IMR-90 (cell line): ENCODE measurements at regions not wholly inside any gene's neighbourhood (a gene's known extent, or its start where the extent isn't known, plus 50 kb on each side); places are given as distances from the start of the nearest gene placed in this dataset.

Experiments used
- ATAC-seq: fragments of 200-7000 bp; cut with Tn5 transposase; 2 replicates; pipeline ENCODE4 v1.9.1; 2020; ENCODE audit warnings: low read depth, mild to moderate bottlenecking, moderate library complexity
- BruUV-seq: library from RNA; stranded (reverse); fragments of 400-500 nt; replicated peaks from 2 replicates; lab custom pipeline; 2021; lab: Mats Ljungman, UMichigan
- CTCF ChIA-PET: fragments of 300-600 bp; formaldehyde crosslinking; extraction: SDS; loops from one replicate; lab custom pipeline; 2021; ENCODE audit warnings: antibody characterized with exemption; lab: Yijun Ruan, JAX
- POLR2A ChIA-PET: fragments of 300-600 bp; sonication (Branson Sonifier 250); formaldehyde crosslinking; loops from one replicate; lab custom pipeline; 2022; ENCODE audit warnings: antibody characterized with exemption; ENCODE audit not compliant: unreplicated experiment; lab: Charles Lee
- DNase-seq: peaks from one replicate; pipeline ENCODE4 v3.0.0; 2013
- H2AFZ ChIP-seq: replicated peaks from 2 replicates; pipeline ENCODE3; 2013; ENCODE audit warnings: low read length, mild to moderate bottlenecking; ENCODE audit not compliant: poor library complexity
- H2AK5ac ChIP-seq: 2 replicates; pipeline ENCODE4 v1.6.1; 2013; ENCODE audit warnings: low read depth, low read length, inconsistent platforms
- H2AK9ac ChIP-seq: replicated peaks from 2 replicates; pipeline ENCODE3; 2013; ENCODE audit warnings: mild to moderate bottlenecking, low read depth, low read length, moderate library complexity; ENCODE audit not compliant: poor library complexity
- H2BK120ac ChIP-seq: 2 replicates; pipeline ENCODE4 v1.6.1; 2013; ENCODE audit warnings: low read depth, low read length, inconsistent platforms
- H2BK15ac ChIP-seq: 3 replicates; pipeline ENCODE4 v1.6.1; 2013; ENCODE audit warnings: low read depth, low read length, inconsistent platforms
- H2BK20ac ChIP-seq: 2 replicates; pipeline ENCODE4 v1.6.1; 2013; ENCODE audit warnings: low read depth, mild to moderate bottlenecking, inconsistent platforms, low read length, moderate library complexity
- H2BK5ac ChIP-seq: 2 replicates; pipeline ENCODE4 v1.6.1; 2013; ENCODE audit warnings: mild to moderate bottlenecking, low read depth, low read length, inconsistent platforms; ENCODE audit not compliant: poor library complexity, severe bottlenecking
- H3K14ac ChIP-seq: replicated peaks from 2 replicates; pipeline ENCODE4 v1.6.1; 2013; ENCODE audit warnings: low read depth, low read length, inconsistent platforms
- H3K18ac ChIP-seq: 2 replicates; pipeline ENCODE4 v1.6.1; 2013; ENCODE audit warnings: low read depth, low read length, control low read depth
- H3K23ac ChIP-seq: 2 replicates; pipeline ENCODE4 v1.6.1; 2013; ENCODE audit warnings: low read depth, low read length, inconsistent platforms
- H3K27ac ChIP-seq: 2 replicates; pipeline ENCODE4 v1.5.1; 2013; ENCODE audit warnings: mild to moderate bottlenecking, control low read depth, low read length; ENCODE audit not compliant: insufficient read depth
- H3K27me3 ChIP-seq: 2 replicates; pipeline ENCODE4 v1.6.1; 2013; ENCODE audit warnings: low read length; ENCODE audit not compliant: control insufficient read depth, insufficient read depth
- H3K36me3 ChIP-seq: 2 replicates; pipeline ENCODE4 v1.6.1; 2013; ENCODE audit warnings: low read length, mixed read lengths; ENCODE audit not compliant: control insufficient read depth, insufficient read depth
- H3K4ac ChIP-seq: 2 replicates; pipeline ENCODE4 v1.6.1; 2013; ENCODE audit warnings: low read depth, low read length, inconsistent platforms
- H3K4me1 ChIP-seq: 2 replicates; pipeline ENCODE4 v1.6.1; 2013; ENCODE audit warnings: low read length, mixed read lengths; ENCODE audit not compliant: control insufficient read depth, insufficient read depth
- H3K4me2 ChIP-seq: 2 replicates; pipeline ENCODE4 v1.6.1; 2013; ENCODE audit warnings: low read depth, mild to moderate bottlenecking, control low read depth, low read length, moderate library complexity
- H3K4me3 ChIP-seq: 2 replicates; pipeline ENCODE4 v1.5.1; 2013; ENCODE audit warnings: low read depth, mild to moderate bottlenecking, control low read depth, low read length, moderate library complexity; ENCODE audit not compliant: insufficient read depth
- H3K56ac ChIP-seq: 2 replicates; pipeline ENCODE4 v1.6.1; 2013; ENCODE audit warnings: low read length, inconsistent platforms; ENCODE audit not compliant: insufficient read depth; ENCODE audit errors: extremely low read depth
- H3K79me1 ChIP-seq, 2 experiments: 2 replicates each; pipeline ENCODE4 v1.6.1; 2013; ENCODE audit warnings: low read length in 2 of 2, inconsistent platforms in 1 of 2, low read depth in 1 of 2
- H3K9ac ChIP-seq: 2 replicates; pipeline ENCODE4 v1.6.1; 2013; ENCODE audit warnings: low read depth, low read length, control low read depth
- H3K9me1 ChIP-seq: 2 replicates; pipeline ENCODE4 v1.6.1; 2013; ENCODE audit warnings: low read length, inconsistent platforms; ENCODE audit not compliant: insufficient read depth
- H3K9me3 ChIP-seq: 2 replicates; pipeline ENCODE4 v1.6.1; 2013; ENCODE audit warnings: low read length; ENCODE audit not compliant: control insufficient read depth, insufficient read depth
- H4K20me1 ChIP-seq: 2 replicates; pipeline ENCODE4 v1.6.1; 2013; ENCODE audit warnings: low read length, inconsistent platforms; ENCODE audit not compliant: insufficient read depth
- H4K5ac ChIP-seq: 2 replicates; pipeline ENCODE4 v1.6.1; 2013; ENCODE audit warnings: mild to moderate bottlenecking, low read depth, low read length, control low read depth
- H4K8ac ChIP-seq, 2 experiments: 2 replicates each; pipeline ENCODE4 v1.6.1; 2013; ENCODE audit warnings: low read depth in 2 of 2, low read length in 2 of 2, control low read depth in 1 of 2, inconsistent platforms in 1 of 2
- H4K91ac ChIP-seq: 2 replicates; pipeline ENCODE4 v1.6.1; 2013; ENCODE audit warnings: low read depth, low read length, inconsistent platforms; ENCODE audit not compliant: insufficient read depth
- FOS ChIP-seq: fragments of 150-350 bp; IDR thresholded peaks from 2 replicates; pipeline ENCODE4 v1.6.1; 2016; ENCODE audit warnings: low read depth, low read length
- MAZ ChIP-seq: IDR thresholded peaks from 2 replicates; pipeline ENCODE4 v1.6.1; 2012; ENCODE audit warnings: low read depth, mild to moderate bottlenecking, low read length, improper control_type of control experiment, moderate library complexity, borderline replicate concordance
- RAD21 ChIP-seq: IDR thresholded peaks from 2 replicates; pipeline ENCODE4 v1.6.1; 2012; ENCODE audit warnings: low read length, improper control_type of control experiment
- RCOR1 ChIP-seq: IDR thresholded peaks from 2 replicates; pipeline ENCODE4 v1.6.1; 2012; ENCODE audit warnings: mild to moderate bottlenecking, low read length, improper control_type of control experiment; ENCODE audit not compliant: insufficient replicate concordance
- RFX5 ChIP-seq: IDR thresholded peaks from 2 replicates; pipeline ENCODE4 v1.8.0; 2012; ENCODE audit warnings: low read depth, mild to moderate bottlenecking, low read length, moderate library complexity
- SMC3 ChIP-seq: fragments of 150-350 bp; IDR thresholded peaks from 2 replicates; pipeline ENCODE4 v1.6.1; 2016; ENCODE audit warnings: low read depth, mild to moderate bottlenecking, antibody characterized with exemption, low read length, moderate library complexity
- USF2 ChIP-seq: fragments of 150-350 bp; IDR thresholded peaks from 2 replicates; pipeline ENCODE4 v1.6.1; 2017; ENCODE audit warnings: mild to moderate bottlenecking, antibody characterized with exemption, low read length, low read depth
- WGBS, 2 experiments: methylation state at CpG; one replicate each; pipeline versions ENCODE4 v1.1.5 to v1.1.7; 2013; ENCODE audit warnings: missing lambda C conversion rate in 2 of 2; ENCODE audit not compliant: insufficient read length in 1 of 2; ENCODE audit errors: extremely low coverage in 2 of 2; 5-methylcytosine and 5-hydroxymethylcytosine counted together
- dilution Hi-C: fragments of 300-500 bp; cut with HindIII; formaldehyde crosslinking; loops from one replicate; pipeline ENCODE4 v1.14.3; 2018; ENCODE audit warnings: low sequenced_read_pairs; ENCODE audit not compliant: unreplicated experiment
- in situ Hi-C: fragments of 300-500 bp; cut with MboI; formaldehyde crosslinking; loops from 3 replicates; pipeline ENCODE4 v1.14.3; 2019; ENCODE audit warnings: low sequenced_read_pairs, inconsistent platforms, mixed read lengths
- intact Hi-C: fragments of 100-400 bp; cut with micrococcal nuclease; formaldehyde crosslinking; loops from 2 replicates; pipeline ENCODE4 v1.10.0; 2022
- TF ChIP-seq, protein P1 (sequence below): fragments of 150-350 bp; IDR thresholded peaks from 2 replicates; pipeline ENCODE4 v1.6.1; 2016; ENCODE audit warnings: low read depth, mild to moderate bottlenecking, low read length, moderate library complexity, borderline replicate concordance

DNA sequence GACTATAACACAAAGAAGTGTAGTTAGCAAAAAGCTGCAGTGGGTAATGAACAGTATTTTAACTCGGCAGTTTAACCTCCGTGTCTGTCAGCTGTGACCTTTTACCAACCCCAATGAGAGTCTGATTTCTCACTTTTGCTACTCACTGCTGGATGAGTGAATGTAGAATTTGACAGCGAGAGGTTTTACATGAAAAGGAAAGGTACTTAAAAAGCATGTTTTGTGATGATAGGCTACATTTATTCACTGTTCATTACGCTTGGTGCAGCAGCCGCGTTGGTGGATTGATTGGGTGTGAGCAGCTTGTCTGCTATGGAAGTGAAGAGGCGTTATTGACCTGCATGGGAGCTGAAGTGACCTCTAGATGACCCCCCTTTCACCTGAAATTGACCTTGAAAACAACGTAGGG, 867.7 kb downstream of the NR2F1-AS1 start:
- Histone ChIP-seq H2BK120ac (no peak overlapping the region), H3K9ac (no peak overlapping the region), H2BK15ac (no peak overlapping the region), H3K18ac (no peak overlapping the region), H3K9me1 (no peaks in the 10 kb centered on the region), H3K79me1 (no peaks in the 10 kb centered on the region), H3K14ac (0 out of 2 replicates have a peak overlapping the region, but pooled peaks have one; percentile 15), H3K4me1 (peaks cover 2% of the 10 kb centered on the region; the same call in 1 of the 2 replicates), H3K4me3 (no peak overlapping the region), H2BK20ac (no peak overlapping the region), H2AK5ac (no peak overlapping the region), H2AFZ (no peak overlapping the region), H3K4ac (no peak overlapping the region), H3K56ac (no peak overlapping the region), H3K27ac (no peak overlapping the region), H2BK5ac (no peak overlapping the region), H4K91ac (no peak overlapping the region), H2AK9ac (no peak overlapping the region), H4K5ac (no peak overlapping the region), H3K27me3 (no peaks in the 10 kb centered on the region), H3K23ac (no peak overlapping the region), H3K9me3 (no peaks in the 10 kb centered on the region), H4K20me1 (no peaks in the 10 kb centered on the region), H3K36me3 (no peaks in the 10 kb centered on the region), H3K4me2 (no peak overlapping the region), H4K8ac (no peak overlapping the region)
- WGBS, 2 experiments, result no CpG with 5 or more reads among the region's 8 CpGs
- intact Hi-C loops, result no loop called here
- no TSS peak for BruUV-seq
- in situ Hi-C loops, result no loop called here
- ChIA-PET POLR2A (no interaction called here), CTCF (no interaction called here)
- dilution Hi-C loops, result no loop called here
- TF ChIP-seq SMC3 (no peak), FOS (no peak), RCOR1 (no peak), MAZ (no peak), USF2 (no peak), RAD21 (no peak), RFX5 (no peak)
- TF ChIP-seq, protein P1, sequence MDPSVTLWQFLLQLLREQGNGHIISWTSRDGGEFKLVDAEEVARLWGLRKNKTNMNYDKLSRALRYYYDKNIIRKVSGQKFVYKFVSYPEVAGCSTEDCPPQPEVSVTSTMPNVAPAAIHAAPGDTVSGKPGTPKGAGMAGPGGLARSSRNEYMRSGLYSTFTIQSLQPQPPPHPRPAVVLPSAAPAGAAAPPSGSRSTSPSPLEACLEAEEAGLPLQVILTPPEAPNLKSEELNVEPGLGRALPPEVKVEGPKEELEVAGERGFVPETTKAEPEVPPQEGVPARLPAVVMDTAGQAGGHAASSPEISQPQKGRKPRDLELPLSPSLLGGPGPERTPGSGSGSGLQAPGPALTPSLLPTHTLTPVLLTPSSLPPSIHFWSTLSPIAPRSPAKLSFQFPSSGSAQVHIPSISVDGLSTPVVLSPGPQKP, result no peak
- ATAC-seq (no peak), DNase-seq (no peak)
